ENCODE measurements at regions not wholly inside any gene's neighbourhood (a gene's known extent, or its start where the extent isn't known, plus 50 kb on each side); places are given as distances from the start of the nearest gene placed in this dataset.

DNA sequence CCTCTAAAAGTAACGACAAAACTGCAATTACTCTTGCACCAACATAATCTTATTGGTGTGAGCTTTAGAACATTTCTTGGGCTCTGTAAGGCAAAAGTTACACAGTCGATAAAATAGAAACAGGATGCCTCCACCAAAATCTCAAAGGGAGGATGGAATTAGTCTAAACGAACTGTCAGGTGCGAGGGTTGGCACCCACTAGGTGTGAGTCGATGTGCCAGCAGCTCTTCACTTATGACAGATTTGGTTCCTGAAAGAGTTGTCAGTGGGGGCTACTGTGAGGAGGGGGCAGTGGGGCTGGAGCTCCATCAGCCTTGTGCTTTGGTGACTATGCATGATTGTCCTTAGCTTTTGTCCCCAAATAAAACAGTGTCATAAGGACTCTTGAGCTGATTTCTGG, 422.9 kb downstream of the TMEM114 start:
- ChIA-PET POLR2A (no interaction called here), CTCF (no interaction called here)
- H3K4me3 ChIP-seq (ENCODE audit: low read depth, low read length): no peak overlapping the region
- DNase-seq (ENCODE audit: low read depth, low spot score): no peak
- TF ChIP-seq, protein P1, sequence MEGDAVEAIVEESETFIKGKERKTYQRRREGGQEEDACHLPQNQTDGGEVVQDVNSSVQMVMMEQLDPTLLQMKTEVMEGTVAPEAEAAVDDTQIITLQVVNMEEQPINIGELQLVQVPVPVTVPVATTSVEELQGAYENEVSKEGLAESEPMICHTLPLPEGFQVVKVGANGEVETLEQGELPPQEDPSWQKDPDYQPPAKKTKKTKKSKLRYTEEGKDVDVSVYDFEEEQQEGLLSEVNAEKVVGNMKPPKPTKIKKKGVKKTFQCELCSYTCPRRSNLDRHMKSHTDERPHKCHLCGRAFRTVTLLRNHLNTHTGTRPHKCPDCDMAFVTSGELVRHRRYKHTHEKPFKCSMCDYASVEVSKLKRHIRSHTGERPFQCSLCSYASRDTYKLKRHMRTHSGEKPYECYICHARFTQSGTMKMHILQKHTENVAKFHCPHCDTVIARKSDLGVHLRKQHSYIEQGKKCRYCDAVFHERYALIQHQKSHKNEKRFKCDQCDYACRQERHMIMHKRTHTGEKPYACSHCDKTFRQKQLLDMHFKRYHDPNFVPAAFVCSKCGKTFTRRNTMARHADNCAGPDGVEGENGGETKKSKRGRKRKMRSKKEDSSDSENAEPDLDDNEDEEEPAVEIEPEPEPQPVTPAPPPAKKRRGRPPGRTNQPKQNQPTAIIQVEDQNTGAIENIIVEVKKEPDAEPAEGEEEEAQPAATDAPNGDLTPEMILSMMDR (IDR thresholded peaks at IDR 0.05; ENCODE audit: insufficient read depth, low read length, missing control alignments): no peak

DNA sequence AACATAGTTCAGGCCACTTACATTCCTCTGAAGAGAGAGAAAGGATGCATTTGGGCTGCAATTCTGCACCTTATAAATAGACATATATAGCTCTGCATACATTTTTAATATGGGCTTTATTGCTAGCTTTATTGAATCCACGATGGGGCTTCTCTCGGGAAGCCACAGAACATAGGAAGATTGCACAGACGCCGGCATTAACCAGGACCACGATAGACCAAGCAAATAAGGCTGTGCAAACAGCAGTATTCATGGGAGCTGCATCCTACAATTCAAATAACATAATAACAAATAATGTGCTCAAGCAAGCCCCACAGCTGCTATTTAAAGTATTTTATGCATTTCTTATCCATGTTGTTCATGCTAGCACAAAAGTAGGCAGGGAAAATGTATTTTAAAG, 432.3 kb downstream of the TMEM114 start:
- no peak overlapping the region for H3K4me3 ChIP-seq (ENCODE audit: low read depth, low read length)
- TF ChIP-seq, protein P1 (IDR thresholded peaks at IDR 0.05; ENCODE audit: insufficient read depth, low read length, missing control alignments): no peak
- POLR2A ChIA-PET: no interaction called here
- no peak for DNase-seq (ENCODE audit: low read depth, low spot score)
- CTCF ChIA-PET: no interaction called here

DNA sequence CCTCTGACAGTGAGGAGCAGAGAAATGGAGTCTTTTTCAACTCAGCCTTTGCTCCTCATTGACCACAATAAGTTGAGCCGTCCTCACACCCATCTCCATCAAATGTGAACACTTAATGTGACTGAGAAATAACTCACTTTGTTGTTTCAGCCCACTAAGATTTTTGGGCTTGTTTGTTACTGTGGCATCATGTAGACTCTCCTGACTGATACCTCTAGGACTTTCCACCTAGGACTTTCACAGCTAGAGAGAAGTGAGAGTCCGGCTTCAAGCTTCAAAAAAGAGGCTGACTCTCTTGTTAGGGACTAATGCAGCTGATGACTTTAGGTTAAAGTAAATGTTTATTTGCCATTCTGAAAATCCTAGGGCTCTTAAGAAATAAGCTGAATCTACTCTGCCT, 435.0 kb downstream of the TMEM114 start:
- no peak overlapping the region for H3K4me3 ChIP-seq (ENCODE audit: low read depth, low read length)
- ChIA-PET CTCF (no interaction called here), POLR2A (no interaction called here)
- DNase-seq (ENCODE audit: low read depth, low spot score): no peak
- TF ChIP-seq, protein P1 (IDR thresholded peaks at IDR 0.05; ENCODE audit: insufficient read depth, low read length, missing control alignments): no peak

DNA sequence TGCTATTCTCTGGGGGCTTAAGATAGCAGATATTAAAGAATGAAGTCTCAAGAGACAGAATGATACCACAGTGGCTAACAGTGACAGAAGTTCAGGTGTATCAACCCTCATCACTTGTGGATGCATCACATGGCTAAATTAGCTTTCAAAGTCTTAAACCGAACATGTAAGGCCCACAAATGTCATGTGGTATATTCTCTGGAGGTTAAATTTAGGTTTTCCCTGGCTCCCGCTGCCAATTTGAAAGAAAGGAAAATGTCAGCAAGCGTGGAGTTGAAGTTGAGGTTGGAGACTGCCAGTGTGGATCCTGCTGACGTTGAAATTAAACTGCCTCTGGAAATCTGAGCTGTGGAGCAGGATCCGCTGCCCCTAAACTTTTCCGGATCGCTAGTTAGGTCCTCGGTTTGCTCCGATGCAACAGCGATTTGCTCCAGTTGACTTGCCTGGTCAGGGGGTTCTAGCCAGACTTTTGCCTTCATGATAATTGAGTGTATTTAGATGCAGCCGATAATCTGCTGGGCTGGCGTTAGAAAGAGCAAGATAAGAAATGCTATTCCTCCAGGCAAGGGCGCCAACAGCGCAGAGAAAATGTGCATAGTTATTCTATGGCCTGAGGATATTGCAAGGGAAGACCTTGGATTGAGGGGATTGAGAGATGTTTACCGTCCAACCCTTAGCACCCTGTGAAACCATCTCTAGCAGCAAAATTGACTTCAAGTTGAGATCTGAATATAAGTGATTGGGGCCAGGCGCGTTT, 443.9 kb downstream of the TMEM114 start:
- ChIA-PET CTCF (no interaction called here), POLR2A (no interaction called here)
- DNase-seq (ENCODE audit: low read depth, low spot score): no peak
- no peak overlapping the region for H3K4me3 ChIP-seq (ENCODE audit: low read depth, low read length)
- TF ChIP-seq, protein P1 (IDR thresholded peaks at IDR 0.05; ENCODE audit: insufficient read depth, low read length, missing control alignments): no peak

DNA sequence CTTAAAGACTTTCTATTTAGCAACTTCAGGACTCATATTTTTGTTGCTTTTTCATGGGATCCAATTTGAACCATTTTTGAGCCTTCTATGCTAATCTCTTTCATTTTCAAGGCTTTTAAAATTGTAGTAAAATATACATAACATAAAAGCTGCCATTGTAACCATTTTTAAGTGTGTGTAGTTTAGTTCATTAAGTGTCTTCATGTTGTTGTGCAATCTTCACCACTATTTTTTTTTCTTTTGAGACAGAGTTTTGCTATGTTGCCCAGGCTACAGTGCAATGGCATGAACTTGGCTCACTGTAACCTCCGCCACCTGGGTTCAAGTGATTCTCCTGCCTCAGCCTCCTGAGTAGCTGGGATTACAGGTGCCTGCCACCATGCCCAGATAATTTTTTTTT, 451.6 kb downstream of the TMEM114 start:
- ChIA-PET CTCF (no interaction called here), POLR2A (no interaction called here)
- H3K4me3 ChIP-seq (ENCODE audit: low read depth, low read length): no peak overlapping the region
- TF ChIP-seq, protein P1 (IDR thresholded peaks at IDR 0.05; ENCODE audit: insufficient read depth, low read length, missing control alignments): no peak
- DNase-seq (ENCODE audit: low read depth, low spot score): no peak

DNA sequence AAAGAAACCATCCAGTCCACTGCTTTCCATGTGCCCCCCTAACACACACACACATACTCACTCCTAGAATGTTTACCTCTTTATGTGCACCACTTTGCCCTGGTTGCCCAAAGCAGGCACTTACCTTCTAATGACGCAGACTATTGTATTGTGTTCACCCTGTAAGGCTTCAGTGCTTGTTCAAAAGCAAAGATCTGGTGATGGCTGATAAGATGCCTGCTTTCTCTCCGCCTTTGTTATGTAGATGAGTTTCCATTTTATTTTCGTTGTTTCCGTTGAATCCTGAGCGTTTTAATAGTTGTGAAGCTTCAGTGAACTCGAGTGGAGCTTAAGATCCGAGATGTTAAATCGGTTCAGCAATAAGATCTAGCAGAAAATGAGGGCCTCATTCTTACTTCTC, 452.7 kb downstream of the TMEM114 start:
- no peak for DNase-seq (ENCODE audit: low read depth, low spot score)
- no peak overlapping the region for H3K4me3 ChIP-seq (ENCODE audit: low read depth, low read length)
- CTCF ChIA-PET: no interaction called here
- TF ChIP-seq, protein P1 (IDR thresholded peaks at IDR 0.05; ENCODE audit: insufficient read depth, low read length, missing control alignments): no peak
- POLR2A ChIA-PET: no interaction called here

Measured in AG04449 (cell line).